GM18508 (cell line): ENCODE measurements at regions not wholly inside any gene's neighbourhood (a gene's known extent, or its start where the extent isn't known, plus 50 kb on each side); places are given as distances from the start of the nearest gene placed in this dataset.

Source experiments
- ATAC-seq: cut with Tn5 transposase; IDR thresholded peaks from one replicate; pipeline ENCODE4 v1.9.1; 2021; ENCODE audit warnings: moderate number of reproducible peaks; ENCODE audit not compliant: insufficient read depth, unreplicated experiment

DNA sequence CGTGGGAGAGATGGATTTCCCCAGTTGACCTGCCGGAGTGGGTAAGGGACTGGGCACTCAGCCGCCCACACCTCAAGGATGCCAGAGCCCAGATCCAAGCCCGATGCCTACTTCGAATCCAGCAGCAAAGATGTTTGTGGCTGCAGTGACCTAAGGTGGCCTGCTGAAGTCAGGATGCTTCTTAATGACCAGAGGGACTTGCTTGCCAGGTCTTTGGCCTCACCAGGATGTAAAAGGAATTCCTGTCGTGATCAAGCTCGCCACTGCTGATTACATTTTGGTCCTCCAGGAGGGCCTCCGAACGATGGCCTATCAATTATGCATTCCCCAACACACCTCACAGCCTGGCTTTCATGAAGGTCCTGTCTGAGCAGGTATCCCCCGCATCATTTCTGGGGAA lies 349.5 kb upstream of the ZMIZ1 start:
- ATAC-seq: no peak

DNA sequence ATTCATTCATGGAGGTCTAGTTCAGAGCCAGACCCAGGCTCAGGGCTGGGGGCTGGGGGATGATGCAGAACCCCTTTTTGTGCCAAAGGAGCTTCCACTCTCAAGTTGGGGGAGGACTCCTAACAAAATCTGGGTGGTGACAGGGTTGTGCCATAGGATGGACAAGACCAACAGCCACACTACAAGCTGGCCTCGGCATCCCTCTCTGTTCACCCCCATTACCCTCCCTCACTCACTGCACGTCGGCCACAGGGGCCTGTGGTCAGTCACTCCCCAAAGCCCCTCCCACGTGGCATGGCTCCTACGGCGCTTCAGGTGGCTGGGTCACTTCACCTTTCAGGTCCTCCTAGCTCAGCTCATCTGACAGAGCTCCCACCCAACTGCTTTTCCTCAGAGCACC lies 348.7 kb upstream of the ZMIZ1 start:
- ATAC-seq: no peak

DNA sequence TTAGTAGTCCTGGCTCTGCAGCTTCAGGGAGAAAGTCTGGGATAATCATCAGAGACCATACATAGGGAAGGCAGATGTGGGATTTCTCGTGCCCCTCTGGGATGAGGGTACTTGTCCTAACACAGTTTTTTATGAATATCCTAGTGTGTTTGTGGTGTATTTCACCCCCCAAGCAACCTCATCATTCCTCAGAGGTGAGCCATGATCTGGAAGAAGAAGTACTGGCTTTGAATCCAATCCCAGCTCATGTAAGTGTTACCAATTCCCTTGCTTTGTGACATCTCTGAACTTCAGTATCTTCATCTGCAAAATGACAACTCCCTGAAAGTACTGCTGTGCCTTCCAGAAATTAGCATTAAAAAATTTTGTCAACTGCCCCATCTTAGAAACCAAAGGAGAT lies 347.5 kb upstream of the ZMIZ1 start:
- no peak for ATAC-seq

DNA sequence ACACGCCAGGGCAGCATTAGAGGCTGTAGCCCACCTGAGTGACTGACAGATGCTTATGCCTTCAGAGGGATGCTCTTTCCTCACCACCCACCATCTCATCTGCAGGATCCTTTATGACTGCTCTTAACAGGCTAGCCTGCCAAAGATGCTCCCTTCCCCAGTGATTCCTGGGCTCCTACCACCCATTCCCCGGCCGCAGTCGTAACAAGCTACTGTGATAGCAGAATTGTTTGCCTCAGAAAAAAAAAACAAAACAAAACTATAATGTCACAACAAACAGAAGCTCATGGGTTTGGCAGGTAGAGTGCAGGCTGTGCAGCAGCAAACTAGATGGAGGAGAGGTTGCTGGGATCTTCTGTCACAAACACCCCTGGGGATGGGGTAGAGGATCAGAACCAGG lies 343.9 kb upstream of the ZMIZ1 start:
- ATAC-seq: no peak

DNA sequence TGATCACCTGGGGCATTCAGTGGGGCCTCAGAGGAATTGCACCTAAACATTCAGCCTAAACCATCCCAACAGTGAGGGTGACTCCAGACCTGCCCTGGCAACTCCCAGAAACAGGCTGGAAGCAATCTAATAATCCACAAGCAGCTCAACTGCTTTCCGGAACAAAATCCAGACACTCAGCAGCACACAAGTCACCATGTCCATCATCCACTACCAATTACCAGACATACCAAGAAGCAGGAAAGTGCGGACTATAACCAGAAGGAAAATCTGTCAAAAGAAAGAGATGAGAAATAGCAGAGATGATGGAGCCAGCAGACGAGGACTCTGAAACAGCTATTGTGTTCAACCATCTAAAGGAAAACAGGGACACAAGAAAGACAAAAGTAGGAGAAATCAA lies 342.6 kb upstream of the ZMIZ1 start:
- ATAC-seq: no peak

DNA sequence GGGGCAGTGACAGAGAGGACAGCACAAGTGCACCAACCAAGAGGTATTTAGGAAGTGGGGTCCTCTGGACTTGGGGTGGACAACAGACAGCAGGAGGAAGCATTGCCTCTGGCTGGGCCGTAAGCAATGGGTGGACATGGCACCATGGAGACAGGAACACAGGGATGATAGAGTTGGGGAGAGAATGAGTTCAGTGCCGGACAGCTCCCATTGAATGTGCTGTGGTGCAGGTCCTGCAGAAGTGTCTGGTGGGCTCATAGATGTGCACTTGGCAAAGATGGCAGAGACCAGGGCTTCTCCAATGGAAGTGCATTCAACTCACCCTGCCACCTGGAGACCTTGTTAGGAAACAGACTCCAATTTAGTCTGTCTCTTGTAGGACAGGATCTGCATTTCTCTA lies 341.5 kb upstream of the ZMIZ1 start:
- no peak for ATAC-seq

DNA sequence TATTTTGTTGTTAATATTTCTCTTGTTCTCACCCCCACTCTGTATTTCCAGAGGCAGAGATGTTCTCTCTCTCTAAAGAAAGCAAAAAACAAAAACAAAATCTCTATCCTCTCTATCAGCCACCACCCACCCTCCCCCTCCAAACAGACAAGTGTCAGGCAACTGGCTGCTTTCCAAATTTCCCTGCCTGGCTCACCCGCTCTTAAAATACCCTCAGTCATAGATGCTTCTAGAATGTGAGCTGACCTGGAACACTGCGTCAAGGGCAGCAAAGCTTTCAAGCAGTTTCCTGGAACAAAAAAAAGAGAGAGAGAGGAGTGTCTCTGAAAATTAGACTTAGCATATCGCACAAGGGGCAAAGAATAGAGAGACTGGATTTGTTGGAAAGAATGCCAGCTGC lies 341.0 kb upstream of the ZMIZ1 start:
- ATAC-seq: no peak

DNA sequence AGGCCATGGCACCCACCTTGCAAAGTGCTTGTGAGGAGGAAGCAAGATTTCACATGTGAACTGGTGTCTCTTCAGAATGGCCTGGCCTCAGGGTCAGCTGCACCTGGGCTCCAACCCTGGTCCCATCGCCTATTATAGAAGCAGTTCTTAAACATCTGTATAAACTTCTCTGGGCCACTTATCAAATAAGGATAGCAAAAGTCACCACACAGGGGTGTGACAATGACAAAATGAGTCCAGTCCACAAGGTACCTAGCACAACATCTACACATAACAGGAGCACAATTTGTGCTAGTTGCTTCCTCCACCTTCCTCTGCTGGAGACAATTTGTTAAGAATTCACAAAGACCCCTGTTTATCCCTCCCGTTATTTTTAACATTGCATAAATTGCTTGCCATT lies 340.6 kb upstream of the ZMIZ1 start:
- no peak for ATAC-seq

DNA sequence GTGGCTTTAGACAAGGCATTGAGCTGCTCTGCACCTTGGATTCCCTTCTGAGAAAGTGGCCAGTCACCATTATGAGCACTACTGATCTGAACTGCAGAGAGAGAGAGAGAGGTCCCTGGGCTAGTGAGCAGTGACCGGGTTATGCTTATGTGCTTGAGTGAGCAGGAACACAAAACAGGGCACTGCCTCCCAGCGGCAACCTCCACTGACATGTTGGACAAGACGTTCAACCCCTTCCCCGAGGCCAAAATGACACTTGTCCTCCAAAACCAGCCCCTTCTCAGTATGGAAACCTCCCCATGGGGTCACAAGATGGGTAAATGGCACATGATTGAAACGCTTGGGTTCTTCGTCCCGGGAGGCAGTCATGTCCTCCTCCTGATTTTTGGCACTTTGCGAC lies 339.4 kb upstream of the ZMIZ1 start:
- ATAC-seq: no peak

DNA sequence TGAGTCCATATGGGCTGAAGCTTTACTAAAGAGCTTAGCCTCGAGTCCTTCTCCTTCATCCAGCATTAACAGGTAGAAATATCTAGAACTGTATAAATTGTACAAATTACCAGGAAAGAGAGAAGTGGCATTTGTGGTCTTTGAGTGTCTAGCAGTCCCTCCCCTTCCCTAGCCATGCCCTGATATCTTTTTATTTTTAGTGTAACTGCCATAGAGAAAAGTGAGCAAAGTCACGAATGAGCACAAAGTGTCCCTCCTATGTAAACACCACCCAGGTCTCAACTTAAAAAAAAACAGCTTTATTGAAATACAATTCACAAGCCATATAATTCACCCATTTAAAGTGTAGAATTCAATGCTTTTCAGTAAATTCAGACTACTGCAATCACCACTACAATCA lies 339.0 kb upstream of the ZMIZ1 start:
- no peak for ATAC-seq

DNA sequence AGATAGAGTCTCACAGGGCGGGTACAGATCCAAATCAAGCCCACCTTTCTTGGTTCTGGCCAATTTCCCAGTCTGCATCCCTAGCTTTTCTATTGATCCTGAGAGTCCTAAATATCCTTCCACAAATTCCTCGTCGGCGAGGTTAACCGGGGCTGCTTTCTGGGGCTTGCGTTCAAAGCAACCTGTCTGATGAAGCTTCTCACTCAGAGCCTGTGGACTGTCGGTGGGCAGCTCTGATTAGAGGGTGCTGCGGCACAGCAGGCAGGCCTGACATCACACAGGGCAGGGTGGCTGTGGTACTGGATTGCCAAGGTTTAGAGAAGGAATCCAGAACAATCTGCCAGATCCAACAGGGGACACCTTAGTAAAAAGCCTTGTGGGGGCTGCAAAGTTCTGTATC lies 338.0 kb upstream of the ZMIZ1 start:
- ATAC-seq: no peak

DNA sequence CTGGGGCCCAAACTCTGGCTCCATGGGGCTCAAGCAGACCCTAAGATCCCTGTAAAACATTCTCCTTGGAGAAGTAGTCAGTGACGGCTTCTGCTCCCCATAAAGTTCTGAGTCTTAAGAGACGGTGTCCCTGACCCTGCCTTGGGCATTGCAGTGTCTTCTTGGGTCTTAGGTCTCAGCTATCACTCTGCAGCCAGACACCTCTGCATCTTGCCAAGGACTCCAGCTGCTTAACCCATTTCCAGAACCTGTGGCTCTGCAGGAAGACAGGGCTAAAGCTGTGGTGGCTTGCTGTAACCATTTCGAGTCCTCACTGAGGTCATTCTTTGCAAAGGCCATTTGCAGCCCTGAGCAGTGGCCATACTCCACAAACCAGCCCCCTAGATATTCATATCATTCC lies 337.1 kb upstream of the ZMIZ1 start:
- ATAC-seq: no peak

DNA sequence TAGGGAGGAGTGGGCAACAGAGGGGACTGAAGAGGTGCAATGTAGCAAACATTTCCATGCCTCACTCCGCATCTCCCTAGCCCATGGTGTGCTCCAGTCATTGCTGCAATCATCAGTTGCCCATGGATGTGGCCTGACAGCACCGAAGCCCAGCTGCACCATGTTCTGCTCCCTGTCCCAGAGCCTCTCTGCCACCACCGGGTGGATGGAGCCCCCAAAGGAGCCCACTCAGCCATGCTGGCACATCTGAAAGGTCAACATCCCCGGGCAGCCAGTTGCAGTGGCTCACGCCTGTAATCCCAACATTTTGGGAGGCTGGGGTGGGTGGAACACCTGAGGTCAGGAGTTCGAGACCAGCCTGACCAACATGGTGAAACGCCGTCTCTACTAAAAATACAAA lies 336.4 kb upstream of the ZMIZ1 start:
- no peak for ATAC-seq

DNA sequence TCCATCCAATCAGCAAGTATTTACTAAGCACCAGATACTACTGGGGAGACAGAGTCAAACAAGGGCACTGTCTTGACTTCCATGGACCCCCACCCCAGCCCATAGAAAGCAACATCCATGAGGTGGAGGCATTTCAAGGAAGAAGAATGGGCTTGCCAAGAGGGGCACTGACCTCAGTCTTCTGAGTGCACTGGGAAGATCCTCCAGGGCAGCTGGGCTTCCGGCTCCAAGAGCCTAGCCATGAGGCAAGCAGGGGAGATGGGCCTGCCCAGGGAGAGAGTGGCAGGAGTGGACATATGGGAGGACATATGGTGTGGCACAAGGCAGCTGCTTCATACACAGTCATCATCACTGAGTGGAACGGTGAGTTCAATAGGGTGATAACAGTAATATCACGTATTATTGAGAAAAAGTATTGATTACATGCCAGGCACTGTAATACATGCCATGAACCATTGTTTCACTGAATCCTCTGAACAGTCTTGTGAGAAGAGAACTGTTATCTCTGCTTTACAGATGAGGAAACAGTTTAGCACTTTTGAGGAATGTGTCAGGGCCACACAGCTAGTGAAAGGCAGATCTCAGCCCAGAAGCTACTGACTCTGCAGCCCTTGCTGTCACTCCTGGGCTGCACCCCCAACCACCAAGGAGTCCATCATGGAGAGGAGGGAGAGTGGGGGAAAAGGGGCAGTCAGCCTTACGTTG lies 331.7 kb upstream of the ZMIZ1 start:
- ATAC-seq: no peak

DNA sequence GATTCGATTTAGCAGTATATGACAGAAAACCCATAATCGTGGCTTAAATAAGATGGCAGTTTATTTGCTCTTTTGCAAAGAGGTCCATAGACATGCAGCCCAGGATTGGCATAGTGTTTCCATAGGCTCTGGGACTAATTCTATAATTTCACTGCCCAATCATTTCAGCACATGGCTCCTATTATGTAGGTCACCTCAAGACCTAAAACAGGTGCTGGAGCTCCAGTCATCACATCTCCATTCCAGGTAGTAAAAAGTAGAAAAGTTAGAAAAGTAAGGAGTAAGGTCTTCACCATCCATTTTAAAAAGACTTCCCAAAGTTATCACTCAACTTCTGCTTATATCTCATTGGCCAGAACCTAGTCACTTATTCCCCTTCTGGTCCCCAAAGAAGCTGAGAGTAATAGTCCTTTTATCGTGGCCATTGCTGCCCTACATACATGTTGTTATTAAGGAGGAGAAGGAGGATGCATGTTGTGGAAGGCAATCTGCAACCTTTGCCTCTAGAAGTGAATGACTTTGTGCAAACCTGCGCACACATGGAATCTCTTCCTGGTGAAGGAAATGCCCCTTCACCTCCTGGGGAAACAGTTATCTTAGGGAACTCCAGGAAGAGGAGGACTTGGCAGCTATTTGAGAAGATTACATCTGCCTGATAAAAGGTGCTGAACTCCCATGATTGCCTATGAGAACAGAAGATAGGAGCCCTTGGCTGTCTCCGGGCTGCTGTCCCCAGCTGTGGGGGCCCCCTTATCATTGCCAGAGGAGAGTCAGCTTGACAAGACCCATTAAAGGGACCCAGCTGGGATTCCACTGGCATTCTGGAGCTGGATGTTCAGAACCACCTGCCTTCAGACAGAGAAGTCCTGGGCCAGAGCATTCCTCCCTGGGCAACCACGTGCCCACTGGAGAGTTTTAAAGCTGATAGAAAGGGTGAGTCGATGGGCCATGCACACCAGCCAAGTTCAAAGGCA lies 330.6 kb upstream of the ZMIZ1 start:
- no peak for ATAC-seq

DNA sequence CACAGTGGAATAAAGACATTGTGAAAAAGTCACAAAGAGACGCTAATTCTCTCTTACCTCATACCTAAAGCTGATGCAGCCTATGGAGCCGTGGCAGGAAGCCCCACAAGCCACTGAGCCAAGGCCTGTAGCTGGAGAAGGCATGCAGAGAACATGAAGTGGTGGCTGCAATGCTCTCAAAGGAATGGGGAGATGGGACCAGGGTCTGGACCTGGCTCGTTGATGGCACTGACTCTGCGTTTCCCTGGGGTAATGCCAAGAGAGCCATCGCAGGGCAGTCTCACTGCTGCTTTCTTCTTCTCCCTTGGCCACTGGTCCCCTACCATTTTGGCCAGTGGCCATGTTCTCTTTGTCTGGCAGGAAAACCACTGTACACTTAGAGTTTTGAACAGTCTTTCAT lies 329.9 kb upstream of the ZMIZ1 start:
- ATAC-seq: no peak

DNA sequence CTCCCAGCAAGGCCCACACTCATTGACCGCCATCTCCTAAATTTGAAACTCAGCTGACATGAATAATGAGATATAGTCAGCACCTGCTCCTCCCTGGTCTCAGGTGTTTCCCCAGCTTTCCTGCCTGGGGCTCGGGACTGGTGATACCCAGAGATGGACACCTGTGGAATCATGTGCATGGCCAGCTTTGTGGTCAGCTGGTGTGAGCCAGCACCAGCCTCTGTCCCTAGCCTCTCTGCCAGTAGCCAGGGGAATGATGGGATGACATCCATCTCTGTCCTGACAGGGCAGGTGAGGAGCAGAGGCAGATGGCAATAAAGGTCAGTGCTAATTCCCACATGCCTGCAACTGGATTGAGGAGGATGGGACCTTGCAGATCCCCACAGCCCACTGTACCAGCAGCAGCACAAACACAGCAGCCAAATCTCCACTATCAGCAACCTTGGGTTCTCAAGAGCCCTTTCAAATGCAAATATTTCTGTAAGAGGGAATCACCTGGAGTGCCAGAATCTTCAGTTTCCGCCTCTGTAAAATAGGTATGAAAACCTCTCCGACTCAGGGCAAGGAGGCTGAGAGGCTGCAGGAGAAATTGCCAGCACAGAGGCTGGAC lies 329.2 kb upstream of the ZMIZ1 start:
- no peak for ATAC-seq

DNA sequence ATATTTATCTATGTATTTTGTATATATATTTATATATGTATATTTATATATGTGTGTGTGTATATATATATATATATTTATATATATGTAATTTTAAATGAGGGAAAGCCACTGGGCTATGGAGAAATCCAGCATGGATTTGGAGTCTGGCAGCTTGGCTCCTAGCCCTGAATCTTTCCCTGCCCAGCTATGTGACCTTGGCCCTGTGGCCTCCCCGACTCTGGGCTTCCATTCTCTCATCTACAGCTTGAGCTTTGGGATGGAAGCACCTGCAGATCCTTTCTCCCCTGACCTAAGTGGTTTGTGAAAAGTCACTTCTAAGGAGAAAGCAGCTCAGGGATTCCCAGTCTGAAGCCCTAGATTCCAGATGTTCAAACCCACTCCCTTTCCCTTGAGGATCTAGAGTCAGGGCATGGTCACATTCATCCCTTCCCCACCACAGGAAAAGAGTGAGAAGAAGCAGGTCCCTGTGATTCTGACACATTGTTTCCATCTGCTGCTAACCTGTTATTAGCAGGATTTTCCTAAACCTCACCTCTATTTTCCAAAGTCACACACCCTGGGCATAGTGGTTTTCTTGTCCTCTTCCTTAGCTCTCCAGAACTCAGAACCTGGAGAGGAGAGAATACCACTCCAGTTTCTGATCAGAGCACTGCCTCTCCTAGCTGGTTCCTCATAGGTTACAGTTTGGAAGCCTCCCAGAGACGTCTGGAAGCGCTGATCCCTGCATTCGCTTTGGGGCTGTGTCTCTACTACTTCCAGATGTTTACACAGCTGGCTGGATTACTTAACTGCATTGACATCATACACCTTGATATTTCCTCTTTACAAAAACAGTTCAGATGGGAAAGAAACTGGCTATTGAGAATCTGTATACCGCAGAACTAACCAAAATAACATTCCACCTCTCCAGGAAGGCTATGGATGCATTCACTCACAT lies 327.5 kb upstream of the ZMIZ1 start:
- ATAC-seq: no peak

DNA sequence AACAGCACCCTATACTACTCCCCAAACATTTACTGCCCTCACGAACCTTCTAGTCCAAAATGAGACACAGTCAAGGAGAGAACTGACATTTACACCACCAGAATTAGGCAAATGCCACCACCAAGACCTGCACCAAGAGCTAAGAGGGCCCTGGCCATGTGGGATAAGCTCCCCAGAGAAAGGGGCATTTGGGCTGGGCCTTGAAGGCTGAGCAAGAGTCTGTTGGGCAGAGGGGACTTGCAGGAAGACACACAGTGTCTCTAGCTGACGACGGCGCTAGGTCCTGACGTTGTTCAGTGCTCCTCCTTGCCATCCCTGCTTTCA lies 326.4 kb upstream of the ZMIZ1 start:
- ATAC-seq: no peak
